Choroid plexus epithelial cell (primary cell): ENCODE measurements at regions not wholly inside any gene's neighbourhood (a gene's known extent, or its start where the extent isn't known, plus 50 kb on each side); places are given as distances from the start of the nearest gene placed in this dataset.
A peak's percentile ranks its signal among the peaks of the same experiment; 100 is the strongest.

Experiments used
- DNase-seq: peaks from one replicate; pipeline ENCODE4 v3.0.0-alpha.2; 2010; ENCODE audit warnings: low read depth
- H3K4me3 ChIP-seq: 2 replicates; pipeline ENCODE4 v1.5.1; 2011; ENCODE audit warnings: low read depth, mild to moderate bottlenecking, control low read depth, low read length, moderate library complexity
- CTCF ChIP-seq: conservative IDR thresholded peaks from 2 replicates; pipeline ENCODE4 v1.5.1; 2011; ENCODE audit warnings: low read depth, mild to moderate bottlenecking, control low read depth, inconsistent platforms, low read length, moderate library complexity

GRCh38 chr7:81629702-81630101 lies 140.1 kb downstream of the HGF start:
- H3K4me3 ChIP-seq: no peak overlapping the region
- no peak for DNase-seq
- no peak for TF ChIP-seq CTCF

GRCh38 chr7:81628951-81629350 lies 140.9 kb downstream of the HGF start:
- no peak for TF ChIP-seq CTCF
- no peak overlapping the region for H3K4me3 ChIP-seq
- DNase-seq: no peak

- no peak overlapping the region for H3K4me3 ChIP-seq
- no peak for TF ChIP-seq CTCF
- peak; percentile 82 for DNase-seq
Observed at GRCh38 chr7:81627536-81628287, 142.1 kb downstream of the HGF start.

- DNase-seq: peak; percentile 69
- TF ChIP-seq CTCF: no peak
- H3K4me3 ChIP-seq: no peak overlapping the region
Observed at GRCh38 chr7:81626008-81626407, 143.8 kb downstream of the HGF start.

GRCh38 chr7:81624650-81625631 lies 144.9 kb downstream of the HGF start:
- H3K4me3 ChIP-seq: no peak overlapping the region
- DNase-seq: peak; percentile 39

GRCh38 chr7:81624021-81624592 lies 145.7 kb downstream of the HGF start:
- DNase-seq: peak; percentile 62
- TF ChIP-seq CTCF: no peak

More at GRCh38 chr7:81624650-81625631, 144.9 kb downstream of the HGF start:
- no peak for TF ChIP-seq CTCF

More at GRCh38 chr7:81624021-81624592, 145.7 kb downstream of the HGF start:
- H3K4me3 ChIP-seq: no peak overlapping the region
